Endodermal cell (in vitro differentiated cells): ENCODE measurements at regions not wholly inside any gene's neighbourhood (a gene's known extent, or its start where the extent isn't known, plus 50 kb on each side); places are given as distances from the start of the nearest gene placed in this dataset.

Experiments
- DNase-seq: peaks from one replicate; pipeline ENCODE4 v3.0.0-alpha.2; 2017
- H3K27ac ChIP-seq: 2 replicates; pipeline ENCODE4 v1.5.1; 2013; ENCODE audit warnings: mild to moderate bottlenecking, low read depth, low read length, moderate library complexity
- H3K27me3 ChIP-seq: 2 replicates; pipeline ENCODE4 v1.6.1; 2013; ENCODE audit warnings: mild to moderate bottlenecking, low read length, moderate library complexity; ENCODE audit not compliant: insufficient read depth, control insufficient read depth, poor library complexity, severe bottlenecking
- H3K36me3 ChIP-seq: 2 replicates; pipeline ENCODE4 v1.7.0; 2013; ENCODE audit warnings: mild to moderate bottlenecking, low read length, moderate library complexity; ENCODE audit not compliant: control insufficient read depth, insufficient read depth
- H3K4me1 ChIP-seq: one replicate; pipeline ENCODE4 v1.7.0; 2013; ENCODE audit warnings: low read length; ENCODE audit not compliant: control insufficient read depth, insufficient read depth
- H3K4me3 ChIP-seq: 2 replicates; pipeline ENCODE4 v1.5.1; 2013; ENCODE audit warnings: mild to moderate bottlenecking, low read length, moderate library complexity
- H3K9ac ChIP-seq: 2 replicates; pipeline ENCODE4 v1.6.1; 2013; ENCODE audit warnings: mild to moderate bottlenecking, low read length, moderate library complexity; ENCODE audit not compliant: poor library complexity, severe bottlenecking; ENCODE audit errors: extremely low read depth
- H3K9me3 ChIP-seq: 2 replicates; pipeline ENCODE4 v1.6.1; 2013; ENCODE audit warnings: mild to moderate bottlenecking, low read length, moderate library complexity; ENCODE audit not compliant: control insufficient read depth
- H3K27ac Mint-ChIP-seq: 2 replicates; pipeline ENCODE4 v1.8.0; 2020; ENCODE audit warnings: mixed read lengths
- H3K27me3 Mint-ChIP-seq: 2 replicates; pipeline ENCODE4 v1.8.0; 2021; ENCODE audit warnings: mild to moderate bottlenecking, mixed read lengths; ENCODE audit not compliant: insufficient read depth
- H3K36me3 Mint-ChIP-seq: 2 replicates; pipeline ENCODE4 v1.8.0; 2020; ENCODE audit warnings: low read depth, mixed read lengths
- H3K4me1 Mint-ChIP-seq: 2 replicates; pipeline ENCODE4 v1.8.0; 2020; ENCODE audit warnings: mixed read lengths
- H3K4me3 Mint-ChIP-seq: 2 replicates; pipeline ENCODE4 v1.8.0; 2020; ENCODE audit warnings: mild to moderate bottlenecking, moderate library complexity, mixed read lengths
- H3K9me3 Mint-ChIP-seq: 2 replicates; pipeline ENCODE4 v1.8.0; 2020; ENCODE audit warnings: mild to moderate bottlenecking, mixed read lengths
- CTCF ChIP-seq: fragments of 200-600 bp; sonication (generic); conservative IDR thresholded peaks from 2 replicates; pipeline ENCODE4 v1.5.0; 2021; ENCODE audit warnings: antibody characterized with exemption, mild to moderate bottlenecking
- WGBS, 2 experiments: methylation state at CpG; one replicate each; pipeline versions ENCODE4 v1.1.5 to v1.1.7; 2013; ENCODE audit warnings: missing lambda C conversion rate in 2 of 2, mixed read lengths in 1 of 2; ENCODE audit not compliant: insufficient coverage in 1 of 2, insufficient read length in 1 of 2; 5-methylcytosine and 5-hydroxymethylcytosine counted together

- Mint-ChIP-seq H3K27ac (no peak overlapping the region), H3K9me3 (peaks cover 68% of the 10 kb centered on the region), H3K4me1 (peaks cover 26% of the 10 kb centered on the region), H3K4me3 (no peak overlapping the region), H3K27me3 (peaks cover 2% of the 10 kb centered on the region), H3K36me3 (peaks cover 13% of the 10 kb centered on the region)
- TF ChIP-seq CTCF, result no peak
- WGBS, 2 experiments, result 100% methylated on average over 1 of the region's 1 CpG; no CpG with 5 or more reads in 1 of the 2 experiments
- Histone ChIP-seq H3K27me3 (no peaks in the 10 kb centered on the region), H3K27ac (no peak overlapping the region), H3K4me1 (peaks cover 10% of the 10 kb centered on the region), H3K4me3 (peak overlapping the region; percentile 19), H3K9me3 (peaks cover 69% of the 10 kb centered on the region), H3K9ac (no peak overlapping the region), H3K36me3 (no peaks in the 10 kb centered on the region)
- no peak for DNase-seq
Measured at GRCh38 chr20:22667198-22667597, 82.8 kb upstream of the FOXA2 start.

- peaks cover 2% of the 10 kb centered on the region for H3K27me3 Mint-ChIP-seq
- peaks cover 44% of the 10 kb centered on the region for H3K9me3 Mint-ChIP-seq
- H3K27ac Mint-ChIP-seq, result no peak overlapping the region
- Histone ChIP-seq H3K36me3 (no peaks in the 10 kb centered on the region), H3K9ac (no peak overlapping the region), H3K27me3 (no peaks in the 10 kb centered on the region), H3K9me3 (peaks cover 44% of the 10 kb centered on the region), H3K4me1 (peaks cover 6% of the 10 kb centered on the region), H3K4me3 (no peak overlapping the region), H3K27ac (no peak overlapping the region)
- no peak for TF ChIP-seq CTCF
- no peak for DNase-seq
- H3K4me1 Mint-ChIP-seq, result peaks cover 14% of the 10 kb centered on the region
- 83% methylated on average over 1 of the region's 1 CpG; no CpG with 5 or more reads in 1 of the 2 experiments for WGBS, 2 experiments
- H3K36me3 Mint-ChIP-seq, result peaks cover 10% of the 10 kb centered on the region
- H3K4me3 Mint-ChIP-seq, result no peak overlapping the region
Measured at GRCh38 chr20:22672191-22672590, 87.8 kb upstream of the FOXA2 start.

- H3K9ac ChIP-seq, result no peak overlapping the region
- peaks cover 34% of the 10 kb centered on the region for H3K9me3 ChIP-seq
- peaks cover 6% of the 10 kb centered on the region for H3K4me1 ChIP-seq
- no peak for TF ChIP-seq CTCF
- Mint-ChIP-seq H3K9me3 (peaks cover 36% of the 10 kb centered on the region), H3K36me3 (peaks cover 8% of the 10 kb centered on the region), H3K4me3 (no peak overlapping the region), H3K27ac (no peak overlapping the region), H3K4me1 (peaks cover 16% of the 10 kb centered on the region), H3K27me3 (peaks cover 2% of the 10 kb centered on the region)
- no peaks in the 10 kb centered on the region for H3K27me3 ChIP-seq
- peak overlapping the region; percentile 10 for H3K4me3 ChIP-seq
- H3K27ac ChIP-seq, result no peak overlapping the region
- WGBS, 2 experiments, result 94 to 96% methylated on average over 4 to 6 of the region's 6 CpGs
- no peaks in the 10 kb centered on the region for H3K36me3 ChIP-seq
- no peak for DNase-seq
Measured at GRCh38 chr20:22673467-22673866, 89.1 kb upstream of the FOXA2 start.
